GM13976 (cell line): ENCODE measurements at regions not wholly inside any gene's neighbourhood (a gene's known extent, or its start where the extent isn't known, plus 50 kb on each side); places are given as distances from the start of the nearest gene placed in this dataset.

ENCODE experiments used
- DNase-seq: peaks from one replicate; pipeline ENCODE4 v3.0.0; 2012; ENCODE audit warnings: low spot score
- CTCF ChIP-seq: IDR thresholded peaks from 2 replicates; pipeline ENCODE4 v1.5.1; 2012; ENCODE audit warnings: borderline replicate concordance, mild to moderate bottlenecking; ENCODE audit not compliant: insufficient read depth; ENCODE audit errors: extremely low read depth, missing control alignments, control extremely low read depth
- in situ Hi-C: fragments of 300-500 bp; cut with MboI; formaldehyde crosslinking; loops from one replicate; pipeline ENCODE4 v1.12.0; 2022; ENCODE audit warnings: low sequenced_read_pairs, mixed read lengths, inconsistent platforms; ENCODE audit not compliant: unreplicated experiment

DNA sequence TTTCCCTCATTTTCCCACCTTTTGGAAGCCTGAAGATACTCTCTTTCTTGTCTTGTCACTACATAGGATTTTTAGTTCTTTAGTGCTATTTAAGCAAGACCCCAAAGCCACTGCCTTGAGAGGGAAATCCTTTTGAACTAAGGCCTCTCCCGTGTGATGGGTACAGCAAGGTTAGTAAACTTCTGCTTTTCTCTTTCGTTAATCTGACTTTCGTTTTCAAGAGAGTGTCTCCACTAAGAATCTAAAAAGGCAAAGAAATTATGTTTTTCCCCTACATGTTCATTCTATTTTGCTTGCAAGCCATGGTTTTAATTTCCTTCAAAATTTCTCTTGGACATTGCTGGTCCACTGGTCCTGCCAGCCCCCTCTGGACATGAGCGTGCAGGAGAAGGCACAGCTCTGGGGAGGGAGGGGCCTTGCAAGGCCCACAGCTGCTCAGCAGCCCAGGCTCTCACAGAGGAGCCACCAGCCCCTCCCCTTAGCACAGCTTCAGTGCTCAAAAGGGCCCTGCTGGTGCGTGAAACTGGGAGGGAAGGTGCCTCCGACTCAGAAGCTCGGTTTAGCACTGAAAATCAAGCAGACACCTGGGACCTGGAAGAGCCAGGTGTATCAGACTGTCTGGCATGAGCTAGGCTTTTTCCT is 210.9 kb upstream of the GALNT2 start:
- no peak for TF ChIP-seq CTCF
- in situ Hi-C loops, result no loop called here
- peak; percentile 75 for DNase-seq

DNA sequence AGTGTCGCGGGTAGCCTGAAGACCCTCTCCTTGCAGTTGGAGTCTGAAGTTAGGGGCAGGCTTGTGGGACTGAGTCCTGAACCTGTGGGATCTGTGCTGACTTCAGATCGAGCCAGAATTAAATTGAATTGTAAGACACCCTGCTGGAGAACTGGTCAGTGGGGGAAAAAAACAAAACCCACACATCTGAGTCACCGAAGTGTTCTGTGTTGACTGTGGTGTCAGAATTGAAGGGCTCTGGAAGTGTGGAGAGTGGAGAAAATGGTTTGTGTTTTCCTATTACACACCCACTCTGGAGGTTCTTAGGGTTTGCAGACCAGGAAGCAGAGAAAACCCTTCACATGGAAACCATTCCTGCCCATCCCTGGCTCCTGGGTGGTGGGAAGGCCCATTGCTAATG is 209.5 kb upstream of the GALNT2 start:
- no peak for DNase-seq
- in situ Hi-C loops, result no loop called here
- no peak for TF ChIP-seq CTCF

GRCh38 chr1:229859026-229859425 is 208.0 kb upstream of the GALNT2 start:
- no peak for DNase-seq
- no peak for TF ChIP-seq CTCF
- in situ Hi-C loops, result no loop called here

DNA sequence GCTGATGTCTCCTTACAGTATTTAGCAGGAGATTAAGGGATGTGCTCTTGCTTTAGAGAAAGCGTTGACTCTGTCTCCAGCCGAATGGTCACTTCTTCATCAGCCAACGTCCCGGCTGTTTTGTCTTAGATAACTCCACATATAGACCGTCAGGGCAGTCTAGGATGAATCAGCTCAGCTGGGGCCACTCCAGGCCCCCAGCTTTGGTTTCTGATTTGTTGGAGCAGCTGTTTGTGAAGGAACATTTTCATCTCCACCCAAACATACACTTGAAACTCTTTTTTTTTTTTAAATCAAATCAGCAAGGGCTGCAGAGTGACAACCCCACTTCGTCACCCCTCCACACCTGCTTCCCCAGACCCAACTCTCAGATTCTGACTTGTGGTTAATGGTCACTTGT is 206.1 kb upstream of the GALNT2 start:
- no peak for DNase-seq
- in situ Hi-C loops, result no loop called here
- no peak for TF ChIP-seq CTCF

- TF ChIP-seq CTCF, result no peak
- in situ Hi-C loops, result no loop called here
- no peak for DNase-seq
These were observed 204.8 kb upstream of the GALNT2 start for GRCh38 chr1:229862017-229862774.

DNA sequence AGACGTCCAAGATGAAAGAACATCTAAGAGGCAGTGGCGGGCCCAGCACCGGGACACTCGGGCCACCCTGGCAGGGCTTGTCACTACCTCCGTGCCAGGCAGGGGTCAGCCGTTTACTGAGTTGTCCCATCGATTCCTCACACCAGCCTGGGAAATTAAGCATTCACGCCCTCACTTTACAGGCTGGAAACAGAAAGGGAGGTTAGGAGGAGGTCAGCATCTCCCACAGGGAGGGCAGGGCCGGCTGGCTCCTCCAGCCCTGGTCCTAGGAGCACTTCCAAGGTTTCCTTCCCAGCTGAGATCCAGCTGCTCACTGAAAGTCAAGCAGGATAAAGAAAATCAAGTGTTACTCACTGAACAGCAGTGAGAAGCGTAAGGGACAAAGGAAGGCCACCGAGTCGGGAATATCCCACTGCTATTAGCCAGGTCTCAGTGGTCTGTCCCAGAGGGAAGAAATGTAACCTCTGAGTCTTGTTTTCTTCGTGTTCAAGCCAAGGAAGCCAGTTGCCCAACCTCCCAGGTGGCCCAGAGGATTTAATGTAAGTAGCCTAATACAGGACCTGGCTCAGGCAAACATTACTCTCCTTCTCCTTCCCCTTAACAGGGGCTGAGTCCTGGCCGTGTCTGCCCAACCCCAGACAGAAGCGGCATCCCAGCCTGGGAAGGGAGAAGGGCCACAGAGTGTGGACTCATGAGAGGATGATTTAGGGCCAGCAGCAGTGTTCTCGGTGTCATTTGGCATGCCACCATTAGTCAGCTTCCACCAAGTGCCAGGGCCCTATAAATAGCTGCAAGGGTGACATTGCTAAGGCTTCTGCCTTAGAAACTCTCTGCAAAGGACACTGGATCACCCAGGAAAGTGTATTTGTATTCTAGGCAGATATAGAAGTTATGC is 203.1 kb upstream of the GALNT2 start:
- in situ Hi-C loops, result no loop called here
- TF ChIP-seq CTCF, result no peak
- DNase-seq, result no peak
